Keratinocyte (primary cell): ENCODE measurements at regions not wholly inside any gene's neighbourhood (a gene's known extent, or its start where the extent isn't known, plus 50 kb on each side); places are given as distances from the start of the nearest gene placed in this dataset.

Experiments used
- EZH2 ChIP-seq: IDR thresholded peaks from one replicate; pipeline ENCODE4 v1.6.1; 2012; ENCODE audit warnings: inconsistent platforms, mild to moderate bottlenecking, low read length, moderate library complexity
- TF ChIP-seq, protein P1 (sequence below), 3 experiments: IDR thresholded peaks in 1 of 3; conservative IDR thresholded peaks in 1 of 3; optimal IDR thresholded peaks in 1 of 3; 2 replicates in 2 of 3; 3 replicates in 1 of 3; pipeline versions ENCODE3 to v1.5.1; 2011; ENCODE audit warnings: low read length in 3 of 3, mild to moderate bottlenecking in 3 of 3, moderate library complexity in 2 of 3, control low read depth in 1 of 3, inconsistent platforms in 1 of 3; ENCODE audit not compliant: insufficient read depth in 2 of 3; ENCODE audit errors: extremely low read depth in 1 of 3

DNA sequence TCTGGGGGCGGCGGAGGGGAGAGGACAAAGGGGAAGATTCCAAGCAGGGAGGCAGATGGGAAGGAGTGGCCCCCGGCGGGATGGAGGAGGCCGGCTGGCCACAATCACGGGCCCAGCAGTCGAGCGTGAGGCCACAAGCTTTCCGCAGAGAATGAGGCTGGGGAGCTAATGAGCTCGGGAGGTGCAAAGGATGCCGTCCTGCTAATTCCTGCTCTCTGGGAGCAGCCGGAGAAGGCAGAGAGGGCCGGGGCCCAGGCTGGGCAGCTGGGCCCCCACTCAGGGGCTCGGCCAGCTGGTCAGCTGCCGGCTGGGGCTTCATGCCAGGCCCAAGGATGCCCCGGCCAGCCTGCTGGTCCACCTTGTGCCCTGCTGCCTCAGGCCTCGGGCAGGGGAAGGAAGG lies 98.1 kb upstream of the LHX5 start:
- TF ChIP-seq, protein P1, sequence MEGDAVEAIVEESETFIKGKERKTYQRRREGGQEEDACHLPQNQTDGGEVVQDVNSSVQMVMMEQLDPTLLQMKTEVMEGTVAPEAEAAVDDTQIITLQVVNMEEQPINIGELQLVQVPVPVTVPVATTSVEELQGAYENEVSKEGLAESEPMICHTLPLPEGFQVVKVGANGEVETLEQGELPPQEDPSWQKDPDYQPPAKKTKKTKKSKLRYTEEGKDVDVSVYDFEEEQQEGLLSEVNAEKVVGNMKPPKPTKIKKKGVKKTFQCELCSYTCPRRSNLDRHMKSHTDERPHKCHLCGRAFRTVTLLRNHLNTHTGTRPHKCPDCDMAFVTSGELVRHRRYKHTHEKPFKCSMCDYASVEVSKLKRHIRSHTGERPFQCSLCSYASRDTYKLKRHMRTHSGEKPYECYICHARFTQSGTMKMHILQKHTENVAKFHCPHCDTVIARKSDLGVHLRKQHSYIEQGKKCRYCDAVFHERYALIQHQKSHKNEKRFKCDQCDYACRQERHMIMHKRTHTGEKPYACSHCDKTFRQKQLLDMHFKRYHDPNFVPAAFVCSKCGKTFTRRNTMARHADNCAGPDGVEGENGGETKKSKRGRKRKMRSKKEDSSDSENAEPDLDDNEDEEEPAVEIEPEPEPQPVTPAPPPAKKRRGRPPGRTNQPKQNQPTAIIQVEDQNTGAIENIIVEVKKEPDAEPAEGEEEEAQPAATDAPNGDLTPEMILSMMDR (optimal IDR thresholded peaks at IDR 0.05 in 1 of 3, IDR thresholded peaks at IDR 0.05 in 1 of 3, conservative IDR thresholded peaks at IDR 0.05 in 1 of 3; ENCODE audit: extremely low read depth in 1 of 3, insufficient read depth in 2 of 3, low read length in 3 of 3), result no peak
- TF ChIP-seq EZH2, result no peak
